CD1c-positive myeloid dendritic cell (primary cell): ENCODE measurements at regions not wholly inside any gene's neighbourhood (a gene's known extent, or its start where the extent isn't known, plus 50 kb on each side); places are given as distances from the start of the nearest gene placed in this dataset.

Experiments used
- DNase-seq: peaks from one replicate; pipeline ENCODE4 v3.0.0-alpha.2; 2016; ENCODE audit errors: extremely low spot score

GRCh38 chr6:23420659-23421350 lies 705.2 kb upstream of the NRSN1 start:
- DNase-seq = no peak

- no peak for DNase-seq
Observed at GRCh38 chr6:23424584-23424983, 701.4 kb upstream of the NRSN1 start.

- no peak for DNase-seq
Observed at GRCh38 chr6:23435126-23435525, 690.9 kb upstream of the NRSN1 start.

- no peak for DNase-seq
Observed at GRCh38 chr6:23435798-23436197, 690.2 kb upstream of the NRSN1 start.

- DNase-seq = no peak
Observed at GRCh38 chr6:23441808-23442461, 684.1 kb upstream of the NRSN1 start.

GRCh38 chr6:23445157-23445710 lies 680.8 kb upstream of the NRSN1 start:
- no peak for DNase-seq

- no peak for DNase-seq
Observed at GRCh38 chr6:23446469-23446967, 679.5 kb upstream of the NRSN1 start.

GRCh38 chr6:23447731-23448130 lies 678.3 kb upstream of the NRSN1 start:
- no peak for DNase-seq

GRCh38 chr6:23448281-23448680 lies 677.7 kb upstream of the NRSN1 start:
- no peak for DNase-seq

- no peak for DNase-seq
Observed at GRCh38 chr6:23454080-23454976, 671.7 kb upstream of the NRSN1 start.

GRCh38 chr6:23455754-23456153 lies 670.3 kb upstream of the NRSN1 start:
- no peak for DNase-seq

- DNase-seq = no peak
Observed at GRCh38 chr6:23456396-23456795, 669.6 kb upstream of the NRSN1 start.

GRCh38 chr6:23457321-23457720 lies 668.7 kb upstream of the NRSN1 start:
- no peak for DNase-seq

GRCh38 chr6:23465912-23466311 lies 660.1 kb upstream of the NRSN1 start:
- no peak for DNase-seq

- no peak for DNase-seq
Observed at GRCh38 chr6:23477586-23477985, 648.4 kb upstream of the NRSN1 start.

- DNase-seq = no peak
Observed at GRCh38 chr6:23478312-23478711, 647.7 kb upstream of the NRSN1 start.

- DNase-seq = no peak
Observed at GRCh38 chr6:23483896-23484295, 642.1 kb upstream of the NRSN1 start.

GRCh38 chr6:23494367-23494766 lies 631.6 kb upstream of the NRSN1 start:
- DNase-seq = no peak

GRCh38 chr6:23498013-23498412 lies 628.0 kb upstream of the NRSN1 start:
- DNase-seq = no peak

- DNase-seq = no peak
Observed at GRCh38 chr6:23499549-23499948, 626.5 kb upstream of the NRSN1 start.

GRCh38 chr6:23503173-23503572 lies 622.8 kb upstream of the NRSN1 start:
- no peak for DNase-seq

GRCh38 chr6:23505026-23505425 lies 621.0 kb upstream of the NRSN1 start:
- DNase-seq = no peak
